ENCODE measurements at regions not wholly inside any gene's neighbourhood (a gene's known extent, or its start where the extent isn't known, plus 50 kb on each side); places are given as distances from the start of the nearest gene placed in this dataset.

GRCh38 chr1:184813528-184814089 is 59.0 kb upstream of the EDEM3 start:
- DNase-seq: no peak

GRCh38 chr1:184811439-184812111 is 56.9 kb upstream of the EDEM3 start:
- no peak for DNase-seq

GRCh38 chr1:184810735-184811343 is 56.2 kb upstream of the EDEM3 start:
- DNase-seq: no peak

- DNase-seq: no peak
These were observed 51.7 kb upstream of the EDEM3 start for GRCh38 chr1:184806296-184806721.

GRCh38 chr1:184805667-184806295 is 51.1 kb upstream of the EDEM3 start:
- DNase-seq: peak; percentile 81
